Ovary (tissue), 7 donors: ENCODE measurements at regions not wholly inside any gene's neighbourhood (a gene's known extent, or its start where the extent isn't known, plus 50 kb on each side); places are given as distances from the start of the nearest gene placed in this dataset.
A peak's percentile ranks its signal among the peaks of the same experiment; 100 is the strongest.

ENCODE experiments used
- DNase-seq, 5 donors: peaks; one replicate each; pipeline ENCODE4 v3.0.0-alpha.2; 2019 to 2020
- H3K27ac ChIP-seq, 2 donors: fragments of 200-600 bp; one replicate each; pipeline versions ENCODE4 v1.5.1 to v1.8.0; 2019 to 2022
- H3K27me3 ChIP-seq: fragments of 200-600 bp; one replicate; pipeline ENCODE4 v1.8.0; 2022
- H3K36me3 ChIP-seq: fragments of 200-600 bp; sonication (generic); one replicate; pipeline ENCODE4 v1.5.1; 2019
- H3K4me1 ChIP-seq: one replicate; pipeline ENCODE4 v1.8.1; 2013; ENCODE audit warnings: mild to moderate bottlenecking, moderate library complexity; ENCODE audit not compliant: insufficient read depth
- H3K4me3 ChIP-seq: fragments of 200-600 bp; sonication (generic); one replicate; pipeline ENCODE4 v1.5.1; 2017
- H3K9me3 ChIP-seq, 2 donors: fragments of 200-600 bp in 1 of 2; sonication (generic) in 1 of 2; one replicate each; pipeline versions ENCODE4 v1.5.1 to v1.8.1; 2013 to 2019; ENCODE audit warnings: mild to moderate bottlenecking in 1 of 2, moderate library complexity in 1 of 2
- CTCF ChIP-seq, 3 donors: fragments of 450-650 bp in 2 of 3; fragments of 200-600 bp in 1 of 3; IDR thresholded peaks; one replicate each; pipeline versions ENCODE4 v1.5.1 to v1.8.0; 2016 to 2022; ENCODE audit warnings: antibody characterized with exemption in 3 of 3, mild to moderate bottlenecking in 1 of 3
- EP300 ChIP-seq: sonication (generic); formaldehyde crosslinking; IDR thresholded peaks from one replicate; pipeline ENCODE4 v1.6.1; 2017; ENCODE audit warnings: antibody characterized with exemption
- POLR2A ChIP-seq: fragments of 450-650 bp; IDR thresholded peaks from one replicate; pipeline ENCODE4 v1.6.1; 2017; ENCODE audit warnings: antibody characterized with exemption, mild to moderate bottlenecking, moderate library complexity
- WGBS, 3 donors: extraction: QIAGEN DNeasy Blood & Tissue Kit in 1 of 3; methylation state at CpG; one replicate each; pipeline versions ENCODE4 v1.1.5 to v1.1.7; 2013 to 2017; 5-methylcytosine and 5-hydroxymethylcytosine counted together
- intact Hi-C, 4 donors: fragments of 100-400 bp; cut with DNase I; formaldehyde crosslinking; loops; one replicate each; pipeline versions ENCODE4 v1.11.0 to v1.15.1; 2022 to 2023
- donor health status: DM: no; HTN: no; CAD: no; lungs with moderate emphysema.
- donor health status: DM: no; HTN: no; CAD: no.
- donor health status: Bipolar disorder and iron deficiency.
- donor health status: DM: no; HTN: no; CAD: no.
- donor health status: DM: yes; HTN: yes; CAD: no.

GRCh38 chr5:61619777-61620518 is 287.9 kb downstream of the ZSWIM6 start:
- Histone ChIP-seq H3K9me3 (no peaks in the 10 kb centered on the region), H3K36me3 (no peaks in the 10 kb centered on the region), H3K4me3 (no peak overlapping the region), H3K4me1 (peaks cover 10% of the 10 kb centered on the region), H3K27me3 (no peaks in the 10 kb centered on the region), H3K27ac (no peak overlapping the region)
- intact Hi-C loops = loop anchor here in 1 of 4 donors (10.0 kb wide), 2 partner anchors 115 to 285 kb away; partner anchors contain the start of gene ZSWIM6
- WGBS, 3 donors = 74 to 87% (median 86%) methylated on average over 8 of the region's 8 CpGs
- DNase-seq = no peak
- TF ChIP-seq CTCF (IDR thresholded peaks at IDR 0.05) = no peak
- TF ChIP-seq POLR2A = no peak
- TF ChIP-seq EP300 = no peak

GRCh38 chr5:61620699-61621182 is 288.7 kb downstream of the ZSWIM6 start:
- DNase-seq = peak in 2 of 5 donors; percentile 25 to 70
- TF ChIP-seq POLR2A = no peak
- no peak for TF ChIP-seq EP300
- no peak for TF ChIP-seq CTCF (IDR thresholded peaks at IDR 0.05)
- Histone ChIP-seq H3K27me3 (no peaks in the 10 kb centered on the region), H3K9me3 (no peaks in the 10 kb centered on the region), H3K4me1 (peaks cover 12% of the 10 kb centered on the region), H3K36me3 (no peaks in the 10 kb centered on the region), H3K4me3 (no peak overlapping the region), H3K27ac (no peak overlapping the region)
- intact Hi-C loops = loop anchor here in 1 of 4 donors (10.0 kb wide), 2 partner anchors 114 to 286 kb away; partner anchors contain the start of gene ZSWIM6
- 13 to 19% (median 15%) methylated on average over 4 of the region's 4 CpGs for WGBS, 3 donors

- Histone ChIP-seq H3K9me3 (no peaks in the 10 kb centered on the region), H3K4me1 (peaks cover 12% of the 10 kb centered on the region), H3K27ac (no peak overlapping the region), H3K27me3 (no peaks in the 10 kb centered on the region), H3K4me3 (no peak overlapping the region), H3K36me3 (no peaks in the 10 kb centered on the region)
- TF ChIP-seq POLR2A (no peak), EP300 (no peak)
- DNase-seq = peak in 2 of 5 donors; percentile 38 to 60
- intact Hi-C loops = loop anchor here in 1 of 4 donors (10.0 kb wide), 2 partner anchors 114 to 286 kb away; partner anchors contain the start of gene ZSWIM6
- WGBS, 3 donors = 73 to 77% (median 74%) methylated on average over 7 of the region's 7 CpGs
Observed at GRCh38 chr5:61621202-61621650, 289.2 kb downstream of the ZSWIM6 start.

GRCh38 chr5:61622156-61622555 is 290.1 kb downstream of the ZSWIM6 start:
- intact Hi-C loops = loop anchor here in 1 of 4 donors (10.0 kb wide), 2 partner anchors 113 to 287 kb away; partner anchors contain the start of gene ZSWIM6
- TF ChIP-seq POLR2A (no peak), CTCF (IDR thresholded peaks at IDR 0.05) (no peak), EP300 (no peak)
- peaks cover 12% of the 10 kb centered on the region for H3K4me1 ChIP-seq
- H3K27ac ChIP-seq = no peak overlapping the region
- H3K36me3 ChIP-seq = no peaks in the 10 kb centered on the region
- no peaks in the 10 kb centered on the region for H3K9me3 ChIP-seq
- WGBS, 3 donors = 90 to 98% (median 96%) methylated on average over 2 of the region's 2 CpGs
- no peak overlapping the region for H3K4me3 ChIP-seq
- no peaks in the 10 kb centered on the region for H3K27me3 ChIP-seq
- no peak for DNase-seq
